Loucy (cell line): ENCODE measurements at regions not wholly inside any gene's neighbourhood (a gene's known extent, or its start where the extent isn't known, plus 50 kb on each side); places are given as distances from the start of the nearest gene placed in this dataset.

Source experiments
- H2AFZ ChIP-seq: fragments of 200-600 bp; sonication (generic); 2 replicates; pipeline ENCODE4 v1.6.0; 2016; ENCODE audit warnings: antibody characterized with exemption, mild to moderate bottlenecking, low read length, moderate library complexity
- H3F3A ChIP-seq: fragments of 200-600 bp; 2 replicates; pipeline ENCODE4 v1.6.0; 2016; ENCODE audit warnings: antibody characterized with exemption, low read depth, mild to moderate bottlenecking
- H3K27me3 ChIP-seq: fragments of 200-600 bp; sonication (generic); 2 replicates; pipeline ENCODE4 v1.6.1; 2014; ENCODE audit warnings: low read length, mild to moderate bottlenecking; ENCODE audit not compliant: insufficient read depth, poor library complexity, severe bottlenecking
- H3K36me3 ChIP-seq: fragments of 200-600 bp; sonication (generic); 2 replicates; pipeline ENCODE4 v1.6.1; 2016; ENCODE audit warnings: low read length; ENCODE audit not compliant: insufficient read depth
- H3K4me1 ChIP-seq: fragments of 200-600 bp; sonication (generic); 2 replicates; pipeline ENCODE4 v1.5.1; 2014; ENCODE audit warnings: low read length, mild to moderate bottlenecking; ENCODE audit not compliant: insufficient read depth, poor library complexity, severe bottlenecking
- H3K4me2 ChIP-seq: fragments of 200-600 bp; sonication (generic); 2 replicates; pipeline ENCODE4 v1.6.0; 2014; ENCODE audit warnings: antibody characterized with exemption, low read length, low read depth, mild to moderate bottlenecking; ENCODE audit not compliant: poor library complexity, severe bottlenecking
- H3K4me3 ChIP-seq: fragments of 200-600 bp; sonication (generic); 2 replicates; pipeline ENCODE4 v1.5.1; 2014; ENCODE audit warnings: low read length, mild to moderate bottlenecking, mixed read lengths; ENCODE audit not compliant: poor library complexity, severe bottlenecking
- H3K79me2 ChIP-seq: fragments of 200-600 bp; sonication (generic); 2 replicates; pipeline ENCODE4 v1.6.1; 2014; ENCODE audit warnings: low read length; ENCODE audit not compliant: insufficient read depth
- H3K9ac ChIP-seq: fragments of 200-600 bp; sonication (generic); 2 replicates; pipeline ENCODE4 v1.6.0; 2014; ENCODE audit warnings: mild to moderate bottlenecking, low read depth, low read length, moderate library complexity; ENCODE audit not compliant: poor library complexity, severe bottlenecking
- H3K9me2 ChIP-seq: fragments of 200-600 bp; sonication (generic); replicated peaks from 2 replicates; pipeline ENCODE4 v1.6.1; 2016; ENCODE audit warnings: low read depth, low read length, mixed read lengths
- H3K9me3 ChIP-seq: fragments of 200-600 bp; sonication (generic); 2 replicates; pipeline ENCODE4 v1.6.1; 2014; ENCODE audit warnings: mild to moderate bottlenecking, antibody characterized with exemption, low read length, low read depth; ENCODE audit not compliant: insufficient read depth
- H4K20me1 ChIP-seq: fragments of 200-600 bp; sonication (generic); 2 replicates; pipeline ENCODE4 v1.6.0; 2014; ENCODE audit warnings: antibody characterized with exemption, low read length, mild to moderate bottlenecking; ENCODE audit not compliant: insufficient read depth, poor library complexity, severe bottlenecking
- CTCF ChIP-seq: fragments of 200-600 bp; sonication (generic); conservative IDR thresholded peaks from 2 replicates; pipeline ENCODE4 v1.5.1; 2014; ENCODE audit warnings: mild to moderate bottlenecking, antibody characterized with exemption, low read length
- EZH2phosphoT487 ChIP-seq: fragments of 200-600 bp; IDR thresholded peaks from 2 replicates; pipeline ENCODE4 v1.6.1; 2018; ENCODE audit warnings: antibody characterized with exemption, mild to moderate bottlenecking, moderate library complexity, borderline replicate concordance

- H3K9ac ChIP-seq, result no peak overlapping the region
- H3F3A ChIP-seq, result no peaks in the 10 kb centered on the region
- no peaks in the 10 kb centered on the region for H3K79me2 ChIP-seq
- no peaks in the 10 kb centered on the region for H3K9me3 ChIP-seq
- H3K9me2 ChIP-seq, result no peaks in the 10 kb centered on the region
- no peaks in the 10 kb centered on the region for H3K36me3 ChIP-seq
- H3K4me2 ChIP-seq, result no peak overlapping the region
- peaks cover 17% of the 10 kb centered on the region for H3K4me1 ChIP-seq
- no peak overlapping the region for H3K4me3 ChIP-seq
- TF ChIP-seq CTCF (no peak), EZH2phosphoT487 (no peak)
- no peaks in the 10 kb centered on the region for H3K27me3 ChIP-seq
- no peaks in the 10 kb centered on the region for H4K20me1 ChIP-seq
- H2AFZ ChIP-seq, result no peak overlapping the region
Observed at GRCh38 chr1:198449261-198449660, 91.2 kb downstream of the ATP6V1G3 start.

- Histone ChIP-seq H2AFZ (no peak overlapping the region), H3K79me2 (no peaks in the 10 kb centered on the region), H3K36me3 (no peaks in the 10 kb centered on the region), H3K27me3 (no peaks in the 10 kb centered on the region), H3K9me2 (no peaks in the 10 kb centered on the region), H3K4me3 (no peak overlapping the region), H3K9me3 (no peaks in the 10 kb centered on the region), H3K4me2 (no peak overlapping the region), H4K20me1 (no peaks in the 10 kb centered on the region), H3K4me1 (peaks cover 17% of the 10 kb centered on the region), H3F3A (no peaks in the 10 kb centered on the region), H3K9ac (no peak overlapping the region)
- TF ChIP-seq CTCF, result no peak
- TF ChIP-seq EZH2phosphoT487, result no peak
Observed at GRCh38 chr1:198447468-198447867, 93.0 kb downstream of the ATP6V1G3 start.

GRCh38 chr1:198445872-198446271 is 94.6 kb downstream of the ATP6V1G3 start:
- Histone ChIP-seq H3K4me1 (peaks cover 17% of the 10 kb centered on the region), H3K9me3 (no peaks in the 10 kb centered on the region), H3K9me2 (no peaks in the 10 kb centered on the region)

More at GRCh38 chr1:198445872-198446271, 94.6 kb downstream of the ATP6V1G3 start:
- Histone ChIP-seq H3K27me3 (no peaks in the 10 kb centered on the region), H3K79me2 (no peaks in the 10 kb centered on the region), H3K4me2 (no peak overlapping the region), H2AFZ (peak overlapping the region; percentile 4; the same call in 1 of the 2 replicates), H4K20me1 (no peaks in the 10 kb centered on the region), H3F3A (no peaks in the 10 kb centered on the region), H3K36me3 (no peaks in the 10 kb centered on the region), H3K4me3 (no peak overlapping the region), H3K9ac (no peak overlapping the region)
- no peak for TF ChIP-seq EZH2phosphoT487
- TF ChIP-seq CTCF, result no peak
